22Rv1 (cell line): ENCODE measurements at regions not wholly inside any gene's neighbourhood (a gene's known extent, or its start where the extent isn't known, plus 50 kb on each side); places are given as distances from the start of the nearest gene placed in this dataset.

Experiments
- H3K27ac ChIP-seq: fragments of 450-650 bp; 2 replicates; pipeline ENCODE4 v1.5.1; 2017
- ZFX ChIP-seq: fragments of 450-650 bp; IDR thresholded peaks from 2 replicates; pipeline ENCODE4 v1.6.1; 2017; ENCODE audit warnings: antibody characterized with exemption, borderline replicate concordance
- TF ChIP-seq, protein P1 (sequence below): fragments of 450-650 bp; IDR thresholded peaks from 2 replicates; pipeline ENCODE4 v1.5.1; 2017; ENCODE audit warnings: mild to moderate bottlenecking

DNA sequence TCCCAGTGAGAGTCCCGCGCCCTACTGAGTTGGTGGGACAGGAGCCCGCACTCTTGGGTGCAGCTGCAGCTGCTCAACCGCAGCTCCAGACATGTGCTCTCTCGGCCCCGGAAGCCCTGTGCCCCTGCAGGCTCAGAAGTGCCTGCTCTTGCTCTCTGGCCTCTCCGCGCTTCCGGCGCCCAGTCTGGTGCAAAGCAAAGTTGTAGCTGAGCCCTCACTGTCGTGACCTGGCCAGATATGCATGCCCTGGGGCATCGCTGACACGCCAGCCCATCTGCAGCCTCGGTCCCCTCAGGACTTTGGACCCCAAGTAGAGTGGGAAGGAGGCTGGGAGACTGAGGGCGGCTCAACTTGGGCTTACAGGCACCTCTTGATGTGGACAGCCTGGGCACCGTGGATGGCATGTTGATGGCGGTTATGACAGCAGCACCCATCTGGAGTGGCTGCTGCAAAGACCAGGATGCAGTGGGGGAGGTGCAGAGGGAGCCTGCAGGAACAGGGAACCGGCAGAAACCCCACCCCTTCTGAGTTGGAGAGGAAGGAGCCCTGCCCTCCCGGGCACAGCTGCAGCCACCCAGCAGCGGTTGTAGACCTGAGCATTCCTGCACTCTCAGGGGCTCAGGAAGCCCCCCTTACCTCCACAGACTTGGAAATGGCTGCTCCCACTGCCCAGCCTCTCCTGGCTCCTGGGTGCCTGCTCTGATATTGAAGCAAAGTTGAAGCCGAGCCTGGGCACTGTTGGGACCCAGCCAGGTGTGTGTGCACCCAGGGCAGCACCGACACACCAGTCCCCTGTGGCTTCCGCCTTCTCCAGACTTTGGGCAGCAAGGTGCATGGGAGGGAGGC, 462.6 kb downstream of the TBC1D32 start:
- TF ChIP-seq, protein P1, sequence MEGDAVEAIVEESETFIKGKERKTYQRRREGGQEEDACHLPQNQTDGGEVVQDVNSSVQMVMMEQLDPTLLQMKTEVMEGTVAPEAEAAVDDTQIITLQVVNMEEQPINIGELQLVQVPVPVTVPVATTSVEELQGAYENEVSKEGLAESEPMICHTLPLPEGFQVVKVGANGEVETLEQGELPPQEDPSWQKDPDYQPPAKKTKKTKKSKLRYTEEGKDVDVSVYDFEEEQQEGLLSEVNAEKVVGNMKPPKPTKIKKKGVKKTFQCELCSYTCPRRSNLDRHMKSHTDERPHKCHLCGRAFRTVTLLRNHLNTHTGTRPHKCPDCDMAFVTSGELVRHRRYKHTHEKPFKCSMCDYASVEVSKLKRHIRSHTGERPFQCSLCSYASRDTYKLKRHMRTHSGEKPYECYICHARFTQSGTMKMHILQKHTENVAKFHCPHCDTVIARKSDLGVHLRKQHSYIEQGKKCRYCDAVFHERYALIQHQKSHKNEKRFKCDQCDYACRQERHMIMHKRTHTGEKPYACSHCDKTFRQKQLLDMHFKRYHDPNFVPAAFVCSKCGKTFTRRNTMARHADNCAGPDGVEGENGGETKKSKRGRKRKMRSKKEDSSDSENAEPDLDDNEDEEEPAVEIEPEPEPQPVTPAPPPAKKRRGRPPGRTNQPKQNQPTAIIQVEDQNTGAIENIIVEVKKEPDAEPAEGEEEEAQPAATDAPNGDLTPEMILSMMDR, result no peak
- no peak overlapping the region for H3K27ac ChIP-seq

- TF ChIP-seq ZFX, result no peak
- TF ChIP-seq, protein P1, result no peak
- H3K27ac ChIP-seq, result no peak overlapping the region
Measured at GRCh38 chr6:120869397-120869796, 464.9 kb downstream of the TBC1D32 start.

DNA sequence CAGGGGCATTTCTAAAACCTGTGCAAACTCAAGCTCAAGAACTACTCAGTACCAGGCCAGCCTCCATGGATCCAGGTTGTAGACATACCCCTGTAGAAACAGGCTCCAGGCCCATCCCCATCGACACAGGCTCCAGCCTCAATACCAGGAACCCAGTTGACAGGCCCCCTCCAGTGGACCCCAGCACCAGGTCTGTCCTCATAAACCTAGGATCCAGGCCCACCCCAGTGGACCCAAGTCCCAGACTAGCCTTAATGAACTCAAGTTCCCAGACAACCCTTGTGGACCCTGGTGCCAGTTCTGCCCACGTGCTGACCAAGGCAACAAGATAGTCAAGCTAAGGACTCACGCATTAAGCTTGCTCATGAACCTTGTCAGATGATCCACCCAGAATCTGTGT, 476.9 kb downstream of the TBC1D32 start:
- TF ChIP-seq, protein P1, result no peak
- no peak for TF ChIP-seq ZFX
- H3K27ac ChIP-seq, result no peak overlapping the region

DNA sequence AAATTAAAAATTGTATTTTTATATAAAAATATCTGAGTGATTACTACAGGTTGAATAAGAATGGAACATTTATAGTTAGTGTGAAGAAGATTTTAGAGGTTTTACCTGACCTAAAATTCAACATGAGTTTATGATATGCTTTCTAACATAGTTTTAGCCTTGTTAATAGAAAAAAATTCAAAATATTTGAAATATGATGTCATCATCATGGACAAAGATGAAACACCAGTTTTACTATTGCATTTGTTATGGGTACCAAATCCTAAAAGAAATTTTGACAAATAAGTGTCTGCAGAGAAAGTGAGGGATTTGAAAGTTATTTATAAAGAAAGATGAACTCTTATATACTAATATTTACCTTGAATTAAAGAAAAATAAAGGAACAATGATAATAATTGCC, 479.7 kb downstream of the TBC1D32 start:
- no peak for TF ChIP-seq ZFX
- TF ChIP-seq, protein P1, result no peak

DNA sequence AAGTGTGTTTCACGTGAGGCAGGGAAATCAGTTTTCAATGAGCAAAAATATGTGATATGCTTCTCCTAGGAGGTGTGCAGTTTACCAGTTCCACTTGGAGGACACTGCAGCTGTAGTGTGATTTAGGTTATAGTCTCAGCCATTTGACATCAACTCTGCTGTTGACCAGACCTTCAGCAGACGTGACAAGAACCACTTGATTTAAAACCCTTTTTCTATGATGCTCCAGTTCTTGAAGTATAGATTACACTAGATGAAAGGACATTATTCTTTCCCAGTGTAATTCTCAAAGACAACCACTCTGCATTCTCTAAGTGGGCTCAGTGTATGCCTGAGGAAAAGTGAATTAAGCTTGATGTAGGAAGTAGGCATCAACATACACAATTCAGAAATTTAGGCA, 480.8 kb downstream of the TBC1D32 start:
- TF ChIP-seq, protein P1, result no peak
- no peak for TF ChIP-seq ZFX
- no peak overlapping the region for H3K27ac ChIP-seq

More for the DNA sequence above, 479.7 kb downstream of the TBC1D32 start:
- H3K27ac ChIP-seq, result no peak overlapping the region

GRCh38 chr6:120852293-120852849, 481.9 kb downstream of the TBC1D32 start:
- no peak for TF ChIP-seq ZFX
- TF ChIP-seq, protein P1, result no peak
- H3K27ac ChIP-seq, result no peak overlapping the region

GRCh38 chr6:120826253-120826652, 508.0 kb downstream of the TBC1D32 start:
- TF ChIP-seq, protein P1, result peak; percentile 83
- no peak for TF ChIP-seq ZFX
- H3K27ac ChIP-seq, result no peak overlapping the region
